ENCODE measurements at regions not wholly inside any gene's neighbourhood (a gene's known extent, or its start where the extent isn't known, plus 50 kb on each side); places are given as distances from the start of the nearest gene placed in this dataset.

- no peak overlapping the region for H3K4me3 ChIP-seq (ENCODE audit: low read depth in 2 of 2, low read length in 1 of 2)
- DNase-seq: no peak
- CTCF ChIA-PET: interaction anchor here (1.4 kb wide), 1 partner anchor 124 kb away, joined by 7 read pairs; no protein-coding TSS in a partner anchor
- H3K36me3 ChIP-seq (replicated peaks in 1 of 2; ENCODE audit: control insufficient read depth in 1 of 2, insufficient read depth in 2 of 2, low read length in 1 of 2): no peaks in the 10 kb centered on the region
- H3K4me2 ChIP-seq: no peak overlapping the region
- no peak overlapping the region for H3K9ac ChIP-seq
- WGBS (ENCODE audit: low lambda C conversion rate): 74% methylated on average over 4 of the region's 4 CpGs
- no peaks in the 10 kb centered on the region for H3K9me3 ChIP-seq
- H4K20me1 ChIP-seq (ENCODE audit: insufficient read depth): no peaks in the 10 kb centered on the region
- H3K27me3 ChIP-seq (ENCODE audit: insufficient read depth): no peaks in the 10 kb centered on the region
- H3K79me2 ChIP-seq (ENCODE audit: insufficient read depth): peaks cover 3% of the 10 kb centered on the region; the same call in 1 of the 2 replicates
- H3K9me2 ChIP-seq: no peaks in the 10 kb centered on the region
- H2AFZ ChIP-seq (ENCODE audit: low read depth): no peak overlapping the region
- peaks cover 21 to 37% of the 10 kb centered on the region in 2 experiments for H3K4me1 ChIP-seq (ENCODE audit: control insufficient read depth in 1 of 2, insufficient read depth in 2 of 2, low read depth in 1 of 2, low read length in 1 of 2)
- TF ChIP-seq FOSL2 (IDR thresholded peaks at IDR 0.05; ENCODE audit: borderline replicate concordance, low read depth) (no peak), USF1 (IDR thresholded peaks at IDR 0.05; ENCODE audit: borderline replicate concordance, low read depth) (no peak), TEAD4 (IDR thresholded peaks at IDR 0.05; ENCODE audit: borderline replicate concordance, insufficient read depth) (no peak), CHD2 (IDR thresholded peaks at IDR 0.05; ENCODE audit: low read length, partially characterized antibody) (no peak), GATA2 (CRISPR knock-in tag; IDR thresholded peaks at IDR 0.05) (no peak), TCF12 (IDR thresholded peaks at IDR 0.05) (no peak), TAF1 (IDR thresholded peaks at IDR 0.05; ENCODE audit: borderline replicate concordance, low read depth, low read length) (no peak), EP300 (IDR thresholded peaks at IDR 0.05; ENCODE audit: borderline replicate concordance in 1 of 2, low read depth in 1 of 2, low read length in 1 of 2) (no peak), POLR2AphosphoS5 (IDR thresholded peaks at IDR 0.05; ENCODE audit: low read depth, low read length) (no peak), CTCF (IDR thresholded peaks at IDR 0.05) (no peak), RAD21 (IDR thresholded peaks at IDR 0.05; ENCODE audit: low read length) (no peak), FOXM1 (IDR thresholded peaks at IDR 0.05; ENCODE audit: low read depth) (no peak), JUND (IDR thresholded peaks at IDR 0.05) (no peak), PBX3 (IDR thresholded peaks at IDR 0.05) (no peak), SIN3A (IDR thresholded peaks at IDR 0.05; ENCODE audit: borderline replicate concordance, low read depth, low read length) (no peak), RXRA (IDR thresholded peaks at IDR 0.05; ENCODE audit: borderline replicate concordance, low read depth) (no peak), EZH2phosphoT487 (IDR thresholded peaks at IDR 0.05; ENCODE audit: borderline replicate concordance, low read depth) (no peak)
- POLR2A ChIA-PET: no interaction called here
- H3K27ac ChIP-seq (ENCODE audit: low read depth in 2 of 2, low read length in 1 of 2): no peak overlapping the region
- peaks cover 49% of the 10 kb centered on the region for H3F3A ChIP-seq (replicated peaks; ENCODE audit: insufficient read depth)
Observed at GRCh38 chr7:132069306-132069705, 507.0 kb downstream of the PLXNA4 start.

Measured in SK-N-SH (cell line).